RPMI8226 (cell line): ENCODE measurements at regions not wholly inside any gene's neighbourhood (a gene's known extent, or its start where the extent isn't known, plus 50 kb on each side); places are given as distances from the start of the nearest gene placed in this dataset.
"Not testable (repeated sequence)": the region's sequence is repeated elsewhere in the genome, so short reads cannot be mapped to it uniquely, and the experiment has no call there.

Source experiments
- DNase-seq: peaks from one replicate; pipeline ENCODE4 v3.0.0-alpha.2; 2015

DNA sequence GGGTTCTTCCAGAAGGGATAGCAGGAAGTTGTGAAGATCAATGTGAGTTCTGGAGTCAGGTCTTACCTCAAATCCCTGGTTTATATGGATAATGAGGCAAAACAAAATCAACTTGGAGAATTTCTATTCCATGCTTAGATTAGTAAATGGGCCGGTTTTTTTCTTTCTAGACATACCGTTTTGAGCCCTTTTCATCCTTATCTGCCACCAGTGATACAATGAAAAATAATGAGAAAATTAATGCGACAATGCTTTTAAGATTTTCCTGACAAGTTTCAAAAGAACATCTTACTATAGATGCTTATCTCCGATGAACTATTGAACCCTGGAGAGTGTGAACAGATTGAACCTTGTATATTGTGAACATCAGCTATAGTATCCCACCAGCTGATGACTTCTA, 262.7 kb downstream of the BTG1 start:
- no peak for DNase-seq

DNA sequence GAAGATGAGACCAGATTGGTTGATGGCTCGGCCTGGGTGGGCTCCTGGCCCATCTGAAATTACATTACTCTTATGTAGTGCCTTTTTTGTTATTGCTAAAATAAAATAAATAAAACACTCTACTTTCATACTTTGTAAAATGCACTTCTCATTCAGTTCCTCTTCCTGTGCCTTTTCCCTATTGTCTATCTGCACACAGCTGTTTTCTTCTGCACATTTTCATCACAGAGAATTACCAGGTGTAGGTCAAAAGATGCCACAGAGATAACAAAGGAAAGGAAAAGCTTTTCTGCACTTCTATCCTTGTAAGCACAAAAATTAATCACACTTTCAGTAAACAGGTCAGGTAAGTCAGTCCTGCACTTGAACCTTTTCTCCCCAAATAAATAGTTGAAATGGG, 265.1 kb downstream of the BTG1 start:
- DNase-seq: no peak

DNA sequence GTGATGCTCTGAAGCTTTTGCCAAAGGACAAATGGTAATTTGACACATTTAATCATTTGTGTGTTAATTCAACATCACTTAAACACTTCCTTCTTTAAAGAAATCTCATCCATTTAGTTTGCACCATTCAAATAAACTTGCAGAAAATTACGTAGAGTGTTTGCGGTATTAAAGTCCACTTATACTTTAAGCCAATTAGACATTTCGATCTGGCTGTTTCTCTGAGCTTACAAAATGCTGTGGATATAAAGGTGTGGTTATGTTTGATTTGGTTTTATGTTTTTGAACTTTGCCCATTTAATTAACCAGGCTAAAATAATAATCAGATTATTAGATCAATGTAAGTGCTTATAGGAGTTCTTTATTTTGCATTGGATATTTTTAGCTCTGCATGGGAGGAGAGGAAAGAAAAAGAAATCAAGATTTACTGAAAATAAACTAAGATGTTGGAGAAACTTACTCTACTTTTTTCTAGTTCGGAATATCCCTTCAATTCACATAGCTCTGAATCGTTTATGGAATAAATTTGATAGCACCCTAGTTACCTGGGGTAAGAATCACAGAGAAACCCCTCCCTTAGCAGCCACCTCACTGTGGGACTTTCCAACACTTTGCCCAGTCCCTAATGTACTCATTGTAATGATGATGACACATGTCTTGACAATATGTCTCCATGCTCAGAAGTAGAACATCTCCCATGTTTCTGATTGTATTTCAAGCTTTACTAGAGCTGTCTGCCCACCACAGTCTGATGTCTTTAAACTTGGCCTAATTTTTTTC, 268.0 kb downstream of the BTG1 start:
- no peak for DNase-seq

DNA sequence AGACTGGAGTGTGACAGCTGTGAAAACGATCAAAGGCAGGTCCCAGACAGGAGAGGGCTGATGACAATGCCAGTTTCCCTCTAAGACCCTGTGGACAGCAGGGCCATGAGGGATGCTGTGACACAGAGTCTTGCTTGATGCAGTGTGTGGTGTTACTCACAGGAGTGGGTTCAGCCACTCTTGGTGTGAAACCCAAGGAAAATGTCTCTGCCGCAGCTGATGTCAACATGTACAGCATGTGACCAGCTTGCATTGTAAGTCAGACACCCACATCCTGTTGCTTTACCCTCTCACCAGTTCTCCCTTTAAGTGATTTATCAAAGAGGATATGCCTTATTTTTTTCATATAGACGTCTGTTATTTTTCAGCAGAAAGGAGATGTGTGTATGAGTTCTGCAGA, 268.6 kb downstream of the BTG1 start:
- DNase-seq: no peak

DNA sequence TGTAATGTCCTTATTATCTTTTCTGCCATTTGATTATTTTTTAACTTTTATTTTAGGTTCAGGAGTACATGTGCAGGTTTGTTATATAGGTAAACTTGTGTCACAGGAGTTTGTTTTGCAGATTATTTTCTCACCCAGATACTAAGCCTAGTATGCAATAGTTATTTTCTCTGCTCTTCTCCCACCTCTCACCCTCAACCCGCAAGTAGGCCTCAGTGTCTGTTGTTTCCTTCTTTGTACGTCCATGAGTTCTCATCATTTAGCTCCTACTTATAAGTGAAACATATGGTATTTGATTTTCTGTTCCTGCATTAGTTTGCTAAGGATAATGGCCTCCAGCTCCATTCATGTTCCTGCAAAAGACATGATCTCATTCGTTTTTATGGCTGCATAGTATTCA, 270.0 kb downstream of the BTG1 start:
- not testable (repeated sequence) for DNase-seq

DNA sequence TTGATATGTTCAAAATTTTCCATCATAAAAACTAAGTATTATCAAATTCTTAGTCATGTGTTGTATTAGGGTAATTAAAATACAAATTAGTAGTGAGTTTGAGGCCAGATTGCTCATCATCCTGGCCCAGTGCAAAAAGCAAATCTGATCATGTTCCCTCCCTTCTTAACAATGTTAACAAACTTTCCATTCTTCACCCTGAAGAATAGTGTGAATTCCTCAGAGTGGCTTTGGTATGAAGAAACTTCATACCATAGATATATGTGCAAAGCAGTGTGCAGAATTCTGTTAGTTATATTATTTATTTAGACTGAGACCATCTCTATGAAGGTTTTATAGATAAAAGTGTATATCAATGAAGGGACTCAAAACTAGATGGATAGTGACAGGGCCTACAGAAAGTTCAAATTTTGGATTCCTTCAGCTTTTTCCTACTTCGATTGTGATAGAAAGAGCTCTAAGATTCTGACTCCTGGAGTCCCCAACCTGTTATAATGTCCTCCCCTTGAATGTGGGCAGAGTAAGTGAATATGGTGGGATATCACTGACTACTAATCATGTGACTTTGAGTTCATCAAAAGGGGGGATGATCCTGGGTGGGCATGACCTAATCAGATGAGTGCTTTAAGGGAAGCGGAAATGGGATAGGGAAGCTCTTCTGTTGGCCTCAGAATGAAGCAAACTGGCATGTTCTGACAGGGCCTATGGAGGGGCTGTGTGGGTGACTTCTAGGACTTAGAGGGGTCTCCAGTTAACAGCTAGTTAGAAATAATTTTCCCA, 271.4 kb downstream of the BTG1 start:
- no peak for DNase-seq

DNA sequence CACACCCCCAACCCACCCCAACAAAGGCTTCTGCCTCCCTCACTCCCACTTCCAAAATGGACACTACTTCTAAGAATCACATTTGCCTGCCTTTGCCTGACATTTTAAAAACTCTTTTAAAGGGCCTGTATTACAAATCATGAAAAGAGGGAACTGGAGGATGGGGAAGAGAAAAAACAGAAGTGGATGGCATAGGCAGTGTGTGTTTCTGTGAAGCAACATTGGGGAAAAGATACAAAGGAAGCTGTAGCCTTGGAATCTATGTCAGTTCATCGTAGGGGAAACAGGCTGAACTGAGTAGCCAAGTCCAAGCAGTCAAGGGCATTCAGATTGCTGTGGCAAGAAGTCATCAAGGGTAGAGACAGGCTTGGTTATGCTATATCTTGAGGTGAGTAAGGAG, 273.9 kb downstream of the BTG1 start:
- DNase-seq: no peak

DNA sequence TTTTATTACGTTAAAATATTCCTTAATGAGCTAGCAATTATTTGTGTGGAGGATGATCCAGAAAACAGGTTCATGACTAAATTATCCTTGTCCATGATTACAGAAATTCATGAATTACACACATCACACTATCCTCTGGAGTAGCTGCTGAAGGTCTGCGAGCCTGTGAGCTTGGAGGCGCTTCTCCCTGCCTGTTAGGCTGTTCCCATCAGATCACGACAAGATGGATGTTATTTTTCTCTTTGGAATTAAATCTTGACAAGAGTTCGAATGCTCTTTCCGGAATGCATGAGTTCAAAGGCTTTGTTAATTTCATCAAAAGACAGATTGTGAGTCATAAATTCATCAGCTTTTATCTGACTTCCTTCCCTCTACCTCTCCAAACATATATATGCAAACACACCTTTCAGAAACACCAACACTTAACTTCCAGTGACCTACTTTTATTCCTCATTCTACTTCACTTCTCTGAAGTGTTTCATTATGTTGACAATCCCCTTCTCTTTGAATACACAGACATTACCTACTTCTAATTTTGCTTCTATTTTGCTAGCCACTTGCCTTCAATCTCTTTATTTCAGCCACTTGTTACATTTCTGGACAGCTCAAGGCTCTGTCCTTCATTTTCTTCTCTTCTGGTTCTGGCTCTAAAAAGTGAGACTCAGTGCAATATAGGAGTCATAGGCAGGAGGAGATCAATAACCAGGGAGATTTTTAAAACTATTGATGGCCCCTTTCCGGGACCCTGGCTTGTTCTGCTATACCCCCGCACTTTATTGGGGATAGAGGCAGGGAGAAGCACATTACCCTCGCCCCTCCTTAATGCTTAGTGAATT, 274.6 kb downstream of the BTG1 start:
- DNase-seq: no peak

DNA sequence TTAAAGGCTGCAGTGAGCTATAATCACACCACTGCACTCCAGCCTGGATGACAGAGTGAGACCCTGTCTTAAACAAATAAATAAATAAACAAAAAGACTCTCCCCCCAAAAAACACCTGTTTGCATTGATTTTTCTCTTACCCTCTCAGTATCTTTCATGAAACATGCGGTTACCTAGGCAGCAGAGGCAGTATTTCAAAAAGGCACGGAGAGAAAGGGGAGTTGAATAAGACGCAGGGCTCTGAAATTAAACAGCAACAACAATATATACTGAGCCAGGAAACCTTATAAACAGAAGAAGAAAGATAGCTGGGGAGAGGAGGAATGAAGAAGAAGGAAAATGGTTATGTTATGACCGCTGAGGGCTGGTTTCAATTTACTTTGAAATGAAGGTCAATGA, 277.6 kb downstream of the BTG1 start:
- no peak for DNase-seq

DNA sequence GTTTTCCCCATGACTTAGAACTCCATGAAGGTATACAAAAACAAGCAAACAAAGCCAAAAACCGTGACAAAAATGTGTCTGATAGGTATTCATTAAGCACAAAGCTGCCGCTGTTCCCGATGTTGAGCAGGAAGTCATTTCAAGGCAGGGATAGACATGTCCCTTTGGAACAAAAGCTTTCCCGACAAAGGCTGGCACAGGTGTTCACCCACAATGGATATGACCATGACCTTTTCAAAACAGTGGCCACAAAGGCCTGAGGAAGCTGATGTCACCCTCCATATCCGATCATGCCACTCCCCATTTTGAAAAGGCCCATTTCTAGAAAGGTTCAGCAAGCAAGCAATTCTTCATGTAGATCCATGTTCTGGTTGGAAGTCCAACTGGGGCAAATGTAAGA, 279.1 kb downstream of the BTG1 start:
- no peak for DNase-seq

DNA sequence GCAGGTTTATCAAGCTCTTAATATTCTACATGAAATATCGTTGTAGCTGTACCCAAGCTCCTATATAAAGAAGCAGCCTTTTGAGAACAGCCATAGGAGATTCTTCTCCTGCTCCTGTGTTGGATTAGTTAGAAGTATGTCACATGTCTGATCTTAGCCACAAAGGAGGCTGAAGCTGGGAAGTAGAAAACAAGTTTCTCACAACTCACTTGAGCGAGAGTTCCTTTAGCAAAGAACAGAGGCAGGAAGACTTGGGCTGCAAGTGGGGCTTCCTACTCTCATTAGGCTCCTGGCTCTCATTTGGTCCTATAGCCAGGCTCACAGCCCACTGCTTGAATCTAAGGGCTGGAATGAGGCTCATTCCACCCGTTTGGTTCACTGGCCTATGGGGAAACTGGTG, 281.9 kb downstream of the BTG1 start:
- DNase-seq: no peak

DNA sequence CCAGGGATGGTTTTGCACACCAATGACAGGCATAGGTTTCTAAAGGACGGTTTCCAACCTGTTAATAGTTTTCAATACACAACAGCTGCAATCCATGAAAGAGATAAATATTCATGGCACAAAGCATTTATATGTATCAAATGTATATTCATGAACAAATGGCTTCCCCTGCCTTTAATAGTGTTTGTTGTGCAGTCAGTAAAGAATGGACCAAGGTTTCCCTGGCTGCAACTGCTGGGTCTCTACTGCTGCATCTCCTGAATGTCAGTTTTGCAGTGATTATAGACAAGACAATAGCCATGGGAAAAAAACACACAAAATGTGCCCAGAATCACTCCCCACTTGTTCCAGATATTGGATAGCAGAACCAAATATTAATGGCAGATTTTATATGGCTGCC, 284.1 kb downstream of the BTG1 start:
- DNase-seq: no peak

DNA sequence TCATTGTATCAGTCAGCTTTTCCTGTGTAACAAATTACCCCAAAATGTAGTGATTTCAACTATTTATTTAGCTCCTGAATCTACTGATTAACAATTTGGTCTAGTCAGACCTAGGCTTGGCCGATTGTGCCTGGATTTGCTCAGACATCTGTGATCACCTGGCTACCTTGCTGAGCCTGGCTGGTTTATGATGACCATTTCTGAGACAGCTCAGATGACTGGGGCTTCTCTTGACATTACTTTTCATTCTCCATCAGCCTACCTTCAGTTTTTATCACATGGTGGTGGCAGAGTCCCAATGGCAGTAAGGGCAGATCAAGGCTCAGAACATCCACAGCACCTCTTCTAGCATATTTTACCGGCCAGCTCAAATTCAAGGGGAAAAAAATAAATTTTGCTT, 286.3 kb downstream of the BTG1 start:
- no peak for DNase-seq

DNA sequence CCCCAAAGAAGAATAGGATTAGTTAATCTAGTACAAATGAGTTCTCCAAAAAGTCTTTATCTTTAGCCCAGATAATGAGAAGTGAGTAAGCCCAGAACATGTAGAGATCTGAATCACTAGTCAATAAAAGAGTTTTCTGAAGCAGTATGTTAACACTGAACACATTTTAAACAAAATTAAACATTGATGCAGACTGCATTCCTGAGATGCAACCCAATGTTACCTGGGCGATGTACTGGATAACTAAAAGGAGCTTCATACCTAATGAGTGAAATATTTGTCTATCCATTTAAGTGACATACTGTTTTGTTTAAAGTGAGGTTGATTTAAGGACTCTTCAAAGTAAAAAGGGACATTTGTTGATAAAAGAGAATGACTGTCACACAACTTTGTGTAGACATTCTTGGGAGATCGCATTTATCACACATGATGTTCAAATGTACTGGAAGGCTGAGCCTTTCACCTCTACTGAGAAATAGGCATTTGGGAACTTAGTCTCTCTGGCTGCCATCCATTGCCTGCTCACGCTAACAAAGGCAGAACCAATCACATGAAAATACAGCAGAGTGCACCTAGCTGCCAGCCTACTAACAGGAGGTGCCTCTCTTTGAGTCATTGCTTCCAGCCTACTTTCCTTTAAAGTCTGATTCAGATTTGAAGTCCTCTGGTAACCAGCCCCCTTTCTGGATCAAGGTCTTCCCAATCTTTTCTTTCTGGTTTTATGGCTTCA, 287.7 kb downstream of the BTG1 start:
- no peak for DNase-seq

DNA sequence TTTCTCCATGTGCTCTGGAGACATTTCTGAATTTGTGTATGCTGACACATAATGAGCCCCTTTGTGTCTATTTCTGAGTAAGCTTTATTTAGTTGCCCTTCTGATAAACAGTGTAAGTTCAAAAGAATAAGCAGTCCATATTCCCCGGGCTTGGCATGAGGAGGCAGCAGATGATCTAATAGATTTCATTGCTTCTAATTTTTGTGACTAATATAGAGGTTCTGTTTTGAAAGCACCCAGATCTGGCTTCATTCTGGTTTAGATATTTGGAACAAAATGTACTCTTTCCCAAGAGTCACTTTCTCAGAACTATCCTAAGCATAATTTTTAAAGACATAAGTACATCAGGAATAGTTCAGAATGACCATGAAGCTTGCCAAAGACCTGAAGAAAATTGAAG, 290.9 kb downstream of the BTG1 start:
- DNase-seq: no peak

DNA sequence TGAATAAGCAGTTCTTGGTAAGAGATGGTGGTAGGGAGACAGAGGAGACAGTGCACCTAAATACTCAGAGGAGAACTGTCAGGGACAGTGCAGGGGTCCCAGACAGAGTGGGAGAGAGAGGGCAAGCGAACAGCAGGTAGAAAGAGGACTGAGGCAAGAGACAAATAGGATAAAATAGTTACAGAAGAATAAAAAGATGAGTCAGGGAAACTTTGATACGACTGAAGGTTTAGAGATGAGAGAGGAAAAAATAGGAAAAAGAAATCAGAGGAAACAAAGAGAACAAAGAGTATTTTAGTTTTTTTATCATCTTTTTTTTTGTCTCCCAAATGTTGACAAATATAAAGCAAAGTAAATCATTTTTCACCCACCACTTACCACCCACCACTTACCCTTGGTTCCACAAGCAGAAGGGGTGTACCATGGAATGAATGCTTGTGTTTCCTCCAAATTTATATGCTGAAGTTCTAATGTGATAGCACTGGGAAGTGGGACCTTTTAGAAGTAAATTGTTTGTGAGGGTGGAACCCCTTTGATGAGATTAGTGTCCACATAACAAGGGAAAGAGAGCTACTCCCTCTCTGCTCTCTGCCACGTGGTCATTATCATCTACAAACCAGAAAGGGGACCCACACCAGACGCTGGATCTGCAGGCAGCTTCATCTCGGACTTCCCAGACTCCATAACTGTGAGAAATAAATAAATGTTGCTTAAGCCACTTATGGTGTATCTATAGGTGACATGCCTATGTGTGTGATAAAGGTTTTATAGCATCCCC, 292.1 kb downstream of the BTG1 start:
- DNase-seq: no peak

DNA sequence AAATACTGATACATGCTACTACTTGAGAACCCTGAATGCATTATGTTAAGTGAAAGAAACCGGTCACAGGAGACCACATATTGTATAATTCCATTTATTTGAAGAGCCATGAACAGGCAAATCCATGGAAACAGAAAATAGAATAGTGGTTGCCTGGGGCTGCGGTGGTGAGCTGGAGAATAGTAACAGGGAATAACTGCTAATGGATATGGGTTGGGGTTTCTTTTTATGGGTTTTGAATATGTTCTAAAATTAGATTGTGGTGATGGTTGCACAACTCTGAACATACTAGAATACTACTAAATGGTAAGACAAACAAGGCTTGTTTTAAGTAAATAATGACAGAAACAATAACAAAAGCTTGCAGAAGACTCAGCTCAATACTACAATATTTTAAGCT, 293.0 kb downstream of the BTG1 start:
- DNase-seq: no peak

DNA sequence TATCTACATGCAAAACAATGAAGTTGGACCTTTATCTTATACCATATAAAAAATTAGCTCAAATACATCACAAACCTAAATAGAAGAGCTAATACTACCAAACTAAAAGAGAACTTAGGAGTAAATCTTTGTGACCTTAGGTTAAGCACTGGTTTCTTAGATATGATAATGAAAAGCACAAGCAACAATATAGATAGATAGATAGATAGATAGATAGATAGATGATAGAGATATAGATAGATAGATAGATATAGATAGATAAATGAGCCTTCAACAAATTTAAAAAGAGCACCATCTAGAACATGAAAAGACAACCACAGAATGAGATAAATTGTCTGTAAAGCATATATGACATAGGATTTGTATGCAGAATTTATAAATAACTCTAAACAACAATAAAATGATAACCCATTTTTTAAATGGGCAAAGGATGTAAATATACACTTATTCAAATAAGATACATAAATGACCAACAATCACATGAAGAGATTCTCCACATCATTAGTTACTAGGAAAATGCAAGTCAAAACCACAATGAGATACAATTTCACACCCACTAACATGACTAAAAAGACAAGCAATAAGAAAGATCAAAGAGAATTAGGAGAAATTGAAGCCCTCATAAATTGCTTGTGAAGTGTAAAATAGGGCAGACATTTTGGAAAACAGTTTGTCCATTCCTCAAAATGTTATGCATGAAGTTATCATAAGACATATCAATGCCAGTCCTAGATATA, 293.7 kb downstream of the BTG1 start:
- DNase-seq: no peak

DNA sequence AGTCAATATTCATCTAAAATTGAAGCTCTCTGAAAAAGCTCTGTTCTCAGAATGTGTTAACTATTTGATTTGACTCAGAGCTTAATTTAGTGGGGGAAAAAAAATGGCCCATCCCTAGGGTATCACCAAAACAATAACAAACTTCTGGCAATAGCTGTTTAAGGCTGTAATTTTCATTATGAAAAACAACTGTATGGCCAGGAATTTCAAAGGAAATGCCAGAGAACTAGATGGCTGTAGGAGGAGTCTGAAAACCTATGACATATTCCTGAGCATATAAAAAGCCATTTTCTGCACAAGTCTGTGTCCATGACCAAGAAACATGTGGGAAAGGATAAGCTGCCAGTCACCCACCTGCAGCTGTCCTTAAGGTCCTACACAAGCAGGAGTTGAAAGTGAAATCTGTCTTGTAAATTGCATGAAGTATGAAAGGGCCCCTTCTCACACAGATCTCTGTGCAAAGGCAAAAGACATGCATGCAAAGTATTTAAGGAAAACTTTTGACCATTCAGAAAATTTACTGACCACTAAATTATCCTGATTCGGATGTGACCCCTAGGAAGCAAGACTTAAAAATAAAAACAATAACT, 299.1 kb downstream of the BTG1 start:
- no peak for DNase-seq

DNA sequence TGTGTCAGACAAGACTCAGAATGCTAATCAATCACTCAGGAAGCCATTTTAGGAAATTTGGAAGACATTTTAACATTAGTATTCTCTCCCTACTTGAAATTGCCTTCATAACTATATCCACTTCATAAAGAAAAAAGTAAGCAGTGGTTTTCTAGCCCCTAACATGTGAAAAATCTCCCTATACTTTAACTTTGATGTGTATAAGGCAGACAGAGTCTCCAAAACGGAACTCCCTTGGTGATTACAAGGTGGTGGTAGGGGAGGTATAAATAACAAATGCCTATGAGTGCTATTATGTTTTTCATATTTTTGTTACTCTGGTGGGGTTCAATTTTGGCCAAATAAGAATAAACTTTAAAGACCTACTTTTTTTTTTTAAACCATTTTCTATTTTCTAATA, 300.3 kb downstream of the BTG1 start:
- no peak for DNase-seq

DNA sequence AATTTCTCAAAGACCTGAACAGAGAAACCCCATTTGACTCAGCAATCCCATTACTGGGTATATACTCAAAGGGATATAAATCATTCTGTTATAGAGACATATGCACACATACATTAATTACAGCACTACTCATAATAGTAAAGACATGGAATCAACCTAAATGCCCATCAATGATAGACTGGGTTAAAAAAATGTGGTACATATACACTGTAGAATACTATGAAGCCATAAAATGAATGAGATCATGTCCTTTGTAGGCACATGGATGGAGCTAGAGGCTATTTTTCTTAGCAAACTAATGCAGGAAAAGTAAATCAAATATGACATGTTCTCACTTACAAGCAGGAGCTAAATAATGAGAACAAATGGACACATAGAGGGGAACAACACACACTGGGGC, 303.8 kb downstream of the BTG1 start:
- DNase-seq: no peak
